Stimulated activated CD4-positive, alpha-beta T cell treated with anti-CD3 and anti-CD28 coated beads, Interleukin-15, amount 100 ng/mL, for 24 hours (primary cell): ENCODE measurements at regions not wholly inside any gene's neighbourhood (a gene's known extent, or its start where the extent isn't known, plus 50 kb on each side); places are given as distances from the start of the nearest gene placed in this dataset.

Source experiments
- DNase-seq: peaks from one replicate; pipeline ENCODE4 v3.0.0-alpha.2; 2020

DNA sequence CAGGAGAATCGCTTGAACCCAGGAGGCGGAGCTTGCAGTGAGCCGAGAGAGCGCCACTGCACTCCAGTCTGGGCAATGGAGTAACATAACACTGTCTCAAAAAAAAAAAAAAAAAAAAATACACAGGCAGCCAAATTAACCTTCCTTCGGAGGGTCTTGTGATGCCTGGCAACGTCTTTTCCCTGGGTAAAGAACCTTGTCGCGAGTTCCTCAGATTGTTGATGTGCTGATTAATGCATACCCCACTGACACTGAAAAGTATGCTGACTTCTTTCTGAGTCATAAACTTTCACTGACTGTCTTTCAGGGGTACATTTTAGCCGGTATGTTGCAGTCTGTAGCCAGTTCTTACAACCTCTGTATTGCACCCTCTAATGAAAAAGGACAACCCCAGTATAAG, 95.1 kb upstream of the SOD1 start:
- no peak for DNase-seq

DNA sequence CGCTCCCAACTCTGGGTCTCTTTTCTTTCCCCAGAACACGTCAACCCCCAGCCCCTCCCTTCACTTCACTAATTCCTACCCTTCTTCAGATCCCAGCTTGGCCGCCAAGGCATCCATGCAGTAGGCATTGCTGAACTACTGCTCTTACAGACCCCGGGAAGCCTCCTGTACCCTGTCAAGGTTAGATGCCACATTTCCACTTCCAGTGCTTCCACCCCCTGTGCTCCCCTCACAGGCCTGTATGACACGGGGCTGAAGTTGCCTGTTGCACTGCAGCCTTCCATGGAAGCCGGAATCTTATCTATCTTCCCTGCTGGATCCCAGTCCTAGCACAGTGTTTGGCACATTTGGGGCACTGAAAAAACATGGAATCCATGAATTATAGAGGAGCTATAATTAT, 99.0 kb upstream of the SOD1 start:
- no peak for DNase-seq

- DNase-seq = peak; percentile 97
These were observed 99.9 kb upstream of the SOD1 start for GRCh38 chr21:31559368-31560119.

DNA sequence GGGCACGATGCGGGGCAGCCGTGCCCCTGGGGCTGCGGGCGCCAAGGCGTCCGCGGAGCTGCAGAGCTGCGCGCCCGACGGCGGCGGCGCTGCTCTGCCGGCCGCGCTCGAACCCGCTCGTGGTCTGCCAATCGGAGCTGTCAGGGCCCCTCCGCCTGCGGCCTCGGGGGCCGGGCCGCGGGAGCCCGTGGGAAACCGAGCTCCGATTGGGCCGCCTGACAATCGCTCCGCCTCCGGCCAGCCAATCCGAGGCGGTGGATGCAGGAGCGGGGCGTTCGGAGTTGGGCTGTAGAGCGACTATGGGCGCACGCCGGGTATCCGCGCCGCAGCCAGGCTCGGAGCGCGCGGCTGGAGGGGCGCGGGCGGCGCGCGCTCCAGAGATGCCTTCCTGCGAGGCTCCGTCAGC, 100.5 kb upstream of the SOD1 start:
- DNase-seq = peak; percentile 94

DNA sequence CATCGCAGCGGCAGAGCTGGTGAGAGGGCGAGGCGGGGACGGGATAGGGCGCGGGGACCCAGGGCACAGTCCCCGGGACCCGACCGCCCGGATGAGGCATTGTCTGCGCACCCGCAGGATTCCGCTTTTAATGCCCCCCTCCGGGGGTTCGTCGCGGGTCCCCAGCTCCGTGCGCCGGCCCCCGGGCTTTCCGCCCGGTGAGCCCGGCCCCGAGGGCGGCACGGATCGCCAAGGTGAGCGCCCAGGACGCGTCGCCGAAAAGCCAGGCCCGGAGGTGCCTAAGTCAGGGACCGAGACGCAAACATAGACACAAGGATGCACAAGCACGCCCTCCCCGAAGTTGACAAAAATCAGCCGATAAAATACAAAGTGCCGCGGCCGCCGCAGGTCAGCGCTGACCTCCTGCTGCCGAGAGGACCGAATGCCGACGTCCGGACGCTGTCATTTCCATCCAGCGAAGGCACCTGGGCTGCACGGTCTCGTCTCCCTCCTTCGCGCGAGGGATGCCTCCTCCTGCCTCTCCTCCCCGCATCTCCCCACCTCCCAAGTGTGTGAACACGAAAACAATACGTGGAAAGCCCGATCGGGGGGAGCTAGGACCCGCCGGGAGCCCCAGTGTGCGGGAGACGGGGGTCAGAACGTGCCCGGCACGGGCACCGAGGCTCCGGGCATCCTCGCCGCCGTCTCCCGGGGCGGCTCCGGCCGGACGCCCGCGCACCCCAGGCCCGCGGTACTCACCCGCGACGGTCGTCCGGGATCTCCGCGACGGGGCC, 101.1 kb upstream of the SOD1 start:
- DNase-seq = peak; percentile 46

- DNase-seq = peak; percentile 43
These were observed 101.9 kb upstream of the SOD1 start for GRCh38 chr21:31557421-31558188.

- DNase-seq = no peak
These were observed 102.8 kb upstream of the SOD1 start for GRCh38 chr21:31556662-31557061.

DNA sequence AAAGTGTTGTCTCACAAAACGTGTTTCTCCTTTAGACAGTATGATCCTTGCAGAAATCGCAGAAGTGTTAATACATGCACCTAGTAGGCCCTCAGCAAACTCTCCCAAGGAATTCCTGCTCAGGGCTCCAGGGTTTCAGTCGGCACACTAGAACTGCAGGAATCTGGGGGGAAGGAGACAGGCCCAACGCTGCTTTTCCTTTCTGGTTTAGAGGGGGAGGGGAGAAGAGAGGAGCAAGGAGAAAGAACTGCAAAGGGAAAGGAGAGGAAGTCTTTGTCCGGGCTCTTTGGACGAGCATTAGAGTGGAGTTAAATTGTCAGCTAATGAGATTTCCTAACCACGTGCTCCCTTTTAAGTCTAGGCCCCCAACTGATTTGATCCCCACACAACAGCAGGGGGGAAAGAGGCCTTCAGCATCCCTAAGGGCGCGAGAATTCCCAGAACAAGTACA, 103.7 kb upstream of the SOD1 start:
- no peak for DNase-seq

DNA sequence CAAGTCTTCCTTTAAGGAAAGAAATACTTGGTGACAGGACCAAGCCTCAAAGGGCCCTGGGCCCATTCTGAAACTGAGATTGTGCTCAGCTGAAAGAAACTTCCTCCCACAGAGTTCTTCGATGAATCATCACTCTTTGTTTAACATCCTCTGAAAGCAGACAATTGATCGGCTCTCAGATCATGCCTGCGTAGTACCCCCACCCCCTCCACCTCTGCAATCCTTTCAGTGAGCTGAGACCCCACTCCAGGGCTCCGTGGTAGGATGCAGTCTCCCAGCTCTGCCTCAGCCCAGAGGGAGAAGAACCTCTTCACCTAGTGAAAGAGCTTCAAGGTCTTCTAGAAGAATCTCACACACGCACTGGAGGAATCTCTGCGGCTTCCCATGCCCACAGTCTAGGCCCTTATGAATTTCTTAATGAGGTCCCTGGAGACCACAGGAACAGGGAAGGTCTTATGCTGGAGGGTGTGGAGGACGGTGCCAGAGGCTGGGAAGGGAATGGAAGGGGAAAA, 104.9 kb upstream of the SOD1 start:
- peak; percentile 61 for DNase-seq

- no peak for DNase-seq
These were observed 105.6 kb upstream of the SOD1 start for GRCh38 chr21:31553926-31554325.

DNA sequence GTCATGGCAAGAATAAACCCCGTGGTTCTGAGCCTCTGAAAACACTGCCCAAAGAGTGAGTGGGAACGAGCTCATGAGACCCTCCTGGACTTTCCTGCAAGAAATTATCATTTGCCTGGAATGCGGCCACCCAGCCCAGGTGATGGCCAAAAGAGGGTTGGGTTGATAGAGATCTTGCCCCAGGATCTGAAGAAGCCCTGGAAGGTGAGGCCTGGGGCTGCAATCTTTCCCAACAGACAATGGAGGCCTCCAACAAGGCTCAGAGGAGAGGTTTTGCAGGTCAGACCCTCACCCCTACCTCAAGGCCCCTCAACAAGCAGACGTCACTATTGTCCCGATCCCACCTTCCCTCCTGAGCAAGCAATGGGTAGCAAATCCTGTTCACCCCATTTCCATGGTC, 106.0 kb upstream of the SOD1 start:
- no peak for DNase-seq

DNA sequence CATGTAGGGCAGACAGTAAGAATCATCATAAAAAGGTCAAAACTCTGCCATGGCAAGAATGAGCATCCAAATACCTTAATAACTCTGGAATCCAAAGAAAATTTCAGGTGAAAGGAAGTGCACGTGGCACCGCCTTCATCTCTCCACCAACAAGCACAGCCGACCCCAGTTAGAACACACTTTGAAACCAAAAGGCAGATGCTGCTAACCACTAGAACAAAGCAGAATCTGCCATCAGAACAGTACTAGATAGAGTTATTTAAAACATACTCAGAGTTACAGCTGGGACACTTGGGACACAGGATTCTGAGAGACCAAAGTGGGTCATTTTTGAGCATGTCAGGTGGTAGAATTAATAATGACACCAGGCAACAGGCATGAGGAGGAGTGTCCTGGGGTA, 106.7 kb upstream of the SOD1 start:
- no peak for DNase-seq

DNA sequence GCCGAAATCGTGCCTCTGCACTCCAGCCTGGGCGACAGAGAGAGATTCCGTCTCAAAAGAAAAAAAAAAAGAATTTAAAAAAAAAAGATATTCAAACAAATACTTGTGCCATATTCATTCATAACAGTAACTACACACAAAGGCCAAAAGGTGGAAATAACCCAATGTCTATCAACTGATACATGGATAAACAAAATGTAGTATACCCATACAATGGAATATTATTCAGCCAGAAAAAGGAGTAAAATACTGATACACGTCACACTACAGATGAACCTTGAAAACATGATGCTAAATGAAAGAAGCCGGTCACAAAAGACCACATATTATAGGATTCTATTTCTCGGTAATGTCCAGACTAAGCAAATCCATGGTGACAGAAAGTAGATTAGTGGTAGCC, 109.4 kb upstream of the SOD1 start:
- no peak for DNase-seq

- no peak for DNase-seq
These were observed 110.8 kb upstream of the SOD1 start for GRCh38 chr21:31548688-31549087.

DNA sequence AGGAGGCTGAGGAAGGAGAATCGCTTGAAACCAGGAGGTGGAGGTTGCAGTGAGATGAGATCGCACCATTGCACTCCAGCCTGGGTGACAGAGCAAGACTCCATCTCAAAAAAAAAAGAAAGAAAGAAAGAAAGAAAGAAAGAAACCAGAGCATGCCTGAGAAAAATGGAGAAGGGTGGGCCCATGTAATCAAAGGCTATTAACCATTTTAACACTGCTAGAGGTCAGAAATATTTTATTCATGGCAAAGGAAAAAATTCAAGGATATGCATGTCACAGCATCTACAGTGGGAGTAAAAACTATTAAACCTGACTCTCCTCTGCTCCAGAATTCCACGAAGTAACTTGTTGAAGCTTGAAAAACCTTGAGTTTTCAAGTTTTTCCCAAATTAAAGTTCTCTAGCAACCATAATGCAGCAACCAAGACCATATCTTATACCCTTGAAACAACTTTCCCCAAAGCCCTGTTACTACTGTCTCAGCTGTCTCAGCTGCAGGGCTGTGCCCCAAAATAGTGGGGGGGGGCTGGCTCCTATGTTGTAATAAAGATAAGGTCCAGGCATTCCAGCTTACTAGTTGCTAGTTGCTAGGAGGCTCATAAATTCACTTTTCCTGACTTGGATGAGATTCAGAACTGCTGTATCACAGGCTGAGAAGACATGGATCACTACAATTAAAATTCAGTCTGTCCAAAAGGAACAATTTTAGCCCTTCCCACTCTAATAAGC, 112.9 kb upstream of the SOD1 start:
- no peak for DNase-seq

DNA sequence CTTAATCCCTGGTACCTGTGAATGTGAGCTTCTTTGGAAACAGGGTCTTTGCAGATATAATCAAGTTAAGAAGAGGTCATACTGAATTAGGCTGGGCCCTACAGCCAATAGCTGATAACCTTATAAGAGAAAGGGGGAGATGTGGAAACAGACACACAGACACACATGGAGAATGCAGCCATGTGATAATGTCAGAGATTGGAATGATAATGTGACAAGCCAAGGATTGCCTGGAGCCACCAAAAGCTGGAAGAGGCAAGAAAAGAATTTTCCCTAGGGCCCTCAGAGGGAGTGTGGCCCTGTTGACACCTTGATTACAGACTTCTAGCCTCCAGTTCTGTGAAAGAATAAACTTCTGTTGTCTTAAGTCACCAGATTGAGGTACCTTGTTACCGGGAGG, 114.5 kb upstream of the SOD1 start:
- DNase-seq = no peak

- no peak for DNase-seq
These were observed 116.3 kb upstream of the SOD1 start for GRCh38 chr21:31543191-31543590.

DNA sequence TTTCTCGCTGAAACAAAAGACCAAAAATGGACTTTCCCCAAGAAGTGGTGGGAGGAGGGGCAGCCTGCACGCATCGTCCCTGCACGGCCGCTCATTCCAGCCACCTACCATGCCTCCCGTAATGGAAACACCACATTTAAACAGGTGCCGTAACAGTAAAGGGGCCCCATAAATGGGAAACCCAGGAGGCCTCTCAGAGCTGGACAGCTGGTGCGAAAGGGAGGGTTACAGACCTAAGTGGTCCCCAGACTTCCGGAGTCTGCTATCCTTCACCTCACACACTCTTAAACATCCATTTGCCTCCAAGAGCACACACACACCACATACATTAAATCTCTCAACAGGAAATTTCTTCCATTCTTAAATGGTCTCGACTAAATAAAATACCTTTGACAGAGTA, 120.7 kb upstream of the SOD1 start:
- DNase-seq = no peak

GRCh38 chr21:31537872-31538576, 121.5 kb upstream of the SOD1 start:
- peak; percentile 22 for DNase-seq

GRCh38 chr21:31536138-31536537, 123.4 kb upstream of the SOD1 start:
- no peak for DNase-seq

GRCh38 chr21:31531967-31532366, 127.5 kb upstream of the SOD1 start:
- no peak for DNase-seq
